ENCODE measurements at regions not wholly inside any gene's neighbourhood (a gene's known extent, or its start where the extent isn't known, plus 50 kb on each side); places are given as distances from the start of the nearest gene placed in this dataset.

- no peak for DNase-seq (ENCODE audit: low spot score)
Observed at GRCh38 chr6:170134471-170135440, 156.1 kb downstream of the DLL1 start.

GRCh38 chr6:170134031-170134470, 156.8 kb downstream of the DLL1 start:
- no peak for DNase-seq (ENCODE audit: low spot score)

- DNase-seq (ENCODE audit: low spot score) = no peak
Observed at GRCh38 chr6:170132561-170132991, 158.3 kb downstream of the DLL1 start.

GRCh38 chr6:170132011-170132521, 158.8 kb downstream of the DLL1 start:
- no peak for DNase-seq (ENCODE audit: low spot score)

GRCh38 chr6:170131351-170131750, 159.5 kb downstream of the DLL1 start:
- no peak for DNase-seq (ENCODE audit: low spot score)

GRCh38 chr6:170130771-170131241, 160.1 kb downstream of the DLL1 start:
- DNase-seq (ENCODE audit: low spot score) = no peak

GRCh38 chr6:170130201-170130621, 160.7 kb downstream of the DLL1 start:
- no peak for DNase-seq (ENCODE audit: low spot score)

GRCh38 chr6:170129691-170130171, 161.1 kb downstream of the DLL1 start:
- DNase-seq (ENCODE audit: low spot score) = no peak

GRCh38 chr6:170128811-170129681, 161.8 kb downstream of the DLL1 start:
- no peak for DNase-seq (ENCODE audit: low spot score)

GRCh38 chr6:170128346-170128745, 162.5 kb downstream of the DLL1 start:
- no peak for DNase-seq (ENCODE audit: low spot score)

GRCh38 chr6:170127151-170127550, 163.7 kb downstream of the DLL1 start:
- DNase-seq (ENCODE audit: low spot score) = no peak

- no peak for DNase-seq (ENCODE audit: low spot score)
Observed at GRCh38 chr6:170125456-170126300, 165.2 kb downstream of the DLL1 start.

GRCh38 chr6:170124836-170125235, 166.0 kb downstream of the DLL1 start:
- no peak for DNase-seq (ENCODE audit: low spot score)

- DNase-seq (ENCODE audit: low spot score) = no peak
Observed at GRCh38 chr6:170124150-170124549, 166.7 kb downstream of the DLL1 start.

- no peak for DNase-seq (ENCODE audit: low spot score)
Observed at GRCh38 chr6:170122651-170123050, 168.2 kb downstream of the DLL1 start.

GRCh38 chr6:170117111-170117972, 173.5 kb downstream of the DLL1 start:
- DNase-seq (ENCODE audit: low spot score) = no peak

GRCh38 chr6:170116636-170117035, 174.2 kb downstream of the DLL1 start:
- DNase-seq (ENCODE audit: low spot score) = no peak

- DNase-seq (ENCODE audit: low spot score) = no peak
Observed at GRCh38 chr6:170114956-170115855, 175.7 kb downstream of the DLL1 start.

All from COLO829 (cell line).